22Rv1 (cell line): ENCODE measurements at regions not wholly inside any gene's neighbourhood (a gene's known extent, or its start where the extent isn't known, plus 50 kb on each side); places are given as distances from the start of the nearest gene placed in this dataset.
A peak's percentile ranks its signal among the peaks of the same experiment; 100 is the strongest.

Experiments used
- H3K27ac ChIP-seq: fragments of 450-650 bp; 2 replicates; pipeline ENCODE4 v1.5.1; 2017
- CTCF ChIP-seq: fragments of 450-650 bp; IDR thresholded peaks from 2 replicates; pipeline ENCODE4 v1.5.1; 2017; ENCODE audit warnings: mild to moderate bottlenecking
- ZFX ChIP-seq: fragments of 450-650 bp; IDR thresholded peaks from 2 replicates; pipeline ENCODE4 v1.6.1; 2017; ENCODE audit warnings: antibody characterized with exemption, borderline replicate concordance

GRCh38 chr4:147136310-147136709 is 190.6 kb upstream of the TTC29 start:
- TF ChIP-seq CTCF = no peak
- no peak for TF ChIP-seq ZFX
- H3K27ac ChIP-seq = no peak overlapping the region

GRCh38 chr4:147136751-147137150 is 191.1 kb upstream of the TTC29 start:
- TF ChIP-seq ZFX (no peak), CTCF (no peak)
- H3K27ac ChIP-seq = no peak overlapping the region

GRCh38 chr4:147137280-147137679 is 191.6 kb upstream of the TTC29 start:
- no peak overlapping the region for H3K27ac ChIP-seq
- no peak for TF ChIP-seq ZFX
- TF ChIP-seq CTCF = no peak

- no peak for TF ChIP-seq CTCF
- TF ChIP-seq ZFX = no peak
- H3K27ac ChIP-seq = no peak overlapping the region
Measured at GRCh38 chr4:147138171-147138570, 192.5 kb upstream of the TTC29 start.

- H3K27ac ChIP-seq = no peak overlapping the region
- TF ChIP-seq CTCF = no peak
- TF ChIP-seq ZFX = no peak
Measured at GRCh38 chr4:147139455-147140198, 194.0 kb upstream of the TTC29 start.

GRCh38 chr4:147151763-147152162 is 206.1 kb upstream of the TTC29 start:
- H3K27ac ChIP-seq = no peak overlapping the region
- no peak for TF ChIP-seq ZFX

GRCh38 chr4:147157860-147158701 is 212.4 kb upstream of the TTC29 start:
- TF ChIP-seq CTCF (no peak), ZFX (no peak)
- H3K27ac ChIP-seq = peak overlapping the region; percentile 20; the same call in 1 of the 2 replicates
